HL-60 (cell line): ENCODE measurements at regions not wholly inside any gene's neighbourhood (a gene's known extent, or its start where the extent isn't known, plus 50 kb on each side); places are given as distances from the start of the nearest gene placed in this dataset.

ENCODE experiments used
- DNase-seq, 2 experiments: peaks; one replicate each; pipeline ENCODE4 v3.0.0-alpha.2; 2010 to 2020; ENCODE audit warnings: low read depth in 1 of 2, low spot score in 1 of 2
- H3K27ac ChIP-seq: fragments of 250-450 bp; sonication (Bioruptor Pico); replicated peaks from 2 replicates; pipeline ENCODE4 v1.5.1; 2020; ENCODE audit warnings: mild to moderate bottlenecking, moderate library complexity
- H3K27me3 ChIP-seq: fragments of 250-450 bp; sonication (Bioruptor Pico); 2 replicates; pipeline ENCODE4 v1.5.1; 2021; ENCODE audit warnings: mild to moderate bottlenecking, moderate library complexity; ENCODE audit not compliant: insufficient read depth, poor library complexity, severe bottlenecking
- H3K4me3 ChIP-seq: replicated peaks from 2 replicates; pipeline ENCODE4 v1.5.1; 2011; ENCODE audit warnings: mild to moderate bottlenecking, control low read depth, low read length; ENCODE audit not compliant: insufficient read depth
- CTCF ChIP-seq: IDR thresholded peaks from one replicate; pipeline ENCODE4 v1.5.1; 2011; ENCODE audit warnings: low read length, control low read depth, inconsistent platforms; ENCODE audit not compliant: insufficient read depth
- GABPA ChIP-seq: IDR thresholded peaks from 2 replicates; pipeline ENCODE4 v1.6.1; 2012; ENCODE audit warnings: low read depth
- POLR2AphosphoS5 ChIP-seq: IDR thresholded peaks from 2 replicates; pipeline ENCODE4 v1.6.1; 2012; ENCODE audit warnings: low read depth
- REST ChIP-seq: IDR thresholded peaks from 2 replicates; pipeline ENCODE4 v1.6.1; 2012; ENCODE audit warnings: low read depth; ENCODE audit not compliant: insufficient replicate concordance
- SPI1 ChIP-seq: IDR thresholded peaks from 2 replicates; pipeline ENCODE4 v1.6.1; 2012; ENCODE audit warnings: low read depth, mild to moderate bottlenecking, borderline replicate concordance

- peak in 1 of 2 experiments; percentile 29 for DNase-seq
- Histone ChIP-seq H3K4me3 (no peak overlapping the region), H3K27ac (peak overlapping the region; percentile 46), H3K27me3 (no peaks in the 10 kb centered on the region)
- no peak for TF ChIP-seq GABPA
- no peak for TF ChIP-seq CTCF
- TF ChIP-seq POLR2AphosphoS5: no peak
- no peak for TF ChIP-seq REST
- no peak for TF ChIP-seq SPI1
Observed at GRCh38 chr12:46664761-46665287, 161.0 kb downstream of the SLC38A4 start.

GRCh38 chr12:46663318-46663717 is 162.5 kb downstream of the SLC38A4 start:
- Histone ChIP-seq H3K27me3 (no peaks in the 10 kb centered on the region), H3K4me3 (no peak overlapping the region), H3K27ac (no peak overlapping the region)
- TF ChIP-seq REST (no peak), POLR2AphosphoS5 (no peak), SPI1 (no peak), GABPA (no peak), CTCF (no peak)
- no peak for DNase-seq

- DNase-seq: peak; percentile 35 to 70
- no peaks in the 10 kb centered on the region for H3K27me3 ChIP-seq
- H3K27ac ChIP-seq: peak overlapping the region; percentile 91
- H3K4me3 ChIP-seq: no peak overlapping the region
- TF ChIP-seq CTCF (peak; percentile 52), REST (no peak)
Observed at GRCh38 chr12:46661110-46661845, 164.5 kb downstream of the SLC38A4 start.
